GM18909 (cell line): ENCODE measurements at regions not wholly inside any gene's neighbourhood (a gene's known extent, or its start where the extent isn't known, plus 50 kb on each side); places are given as distances from the start of the nearest gene placed in this dataset.

Source experiments
- ATAC-seq: cut with Tn5 transposase; IDR thresholded peaks from one replicate; pipeline ENCODE4 v1.9.1; 2021; ENCODE audit warnings: mild to moderate bottlenecking; ENCODE audit not compliant: unreplicated experiment, poor library complexity

- no peak for ATAC-seq
Observed at GRCh38 chr1:94622757-94623156, 81.2 kb upstream of the F3 start.

- no peak for ATAC-seq
Observed at GRCh38 chr1:94621802-94622201, 80.2 kb upstream of the F3 start.

GRCh38 chr1:94621395-94621794 lies 79.8 kb upstream of the F3 start:
- ATAC-seq, result no peak

GRCh38 chr1:94620345-94621031 lies 78.9 kb upstream of the F3 start:
- no peak for ATAC-seq

- ATAC-seq, result no peak
Observed at GRCh38 chr1:94619731-94620130, 78.2 kb upstream of the F3 start.

- ATAC-seq, result no peak
Observed at GRCh38 chr1:94617957-94618739, 76.6 kb upstream of the F3 start.

GRCh38 chr1:94617134-94617805 lies 75.7 kb upstream of the F3 start:
- ATAC-seq, result no peak

- ATAC-seq, result no peak
Observed at GRCh38 chr1:94616506-94616905, 74.9 kb upstream of the F3 start.

- ATAC-seq, result no peak
Observed at GRCh38 chr1:94614996-94615395, 73.4 kb upstream of the F3 start.

GRCh38 chr1:94614168-94614815 lies 72.7 kb upstream of the F3 start:
- ATAC-seq, result no peak

GRCh38 chr1:94612525-94613204 lies 71.1 kb upstream of the F3 start:
- ATAC-seq, result no peak

- ATAC-seq, result no peak
Observed at GRCh38 chr1:94611681-94612475, 70.3 kb upstream of the F3 start.

GRCh38 chr1:94609619-94610018 lies 68.1 kb upstream of the F3 start:
- no peak for ATAC-seq

- ATAC-seq, result no peak
Observed at GRCh38 chr1:94608852-94609530, 67.4 kb upstream of the F3 start.

GRCh38 chr1:94608142-94608851 lies 66.7 kb upstream of the F3 start:
- no peak for ATAC-seq

- ATAC-seq, result no peak
Observed at GRCh38 chr1:94607398-94607797, 65.8 kb upstream of the F3 start.

GRCh38 chr1:94606471-94606870 lies 64.9 kb upstream of the F3 start:
- ATAC-seq, result no peak

GRCh38 chr1:94603663-94604062 lies 62.1 kb upstream of the F3 start:
- no peak for ATAC-seq
